ENCODE measurements at regions not wholly inside any gene's neighbourhood (a gene's known extent, or its start where the extent isn't known, plus 50 kb on each side); places are given as distances from the start of the nearest gene placed in this dataset.

- TF ChIP-seq CTCF (IDR thresholded peaks at IDR 0.05) (no peak), POLR2AphosphoS5 (IDR thresholded peaks at IDR 0.05) (no peak), POLR2A (IDR thresholded peaks at IDR 0.05) (no peak), EP300 (IDR thresholded peaks at IDR 0.05) (no peak)
These were observed 491.8 kb downstream of the LMO7 start for GRCh38 chr13:76127922-76128321.
